NOMO-1 (cell line): ENCODE measurements at regions not wholly inside any gene's neighbourhood (a gene's known extent, or its start where the extent isn't known, plus 50 kb on each side); places are given as distances from the start of the nearest gene placed in this dataset.
A peak's percentile ranks its signal among the peaks of the same experiment; 100 is the strongest.

Experiments
- DNase-seq, 2 experiments: peaks; one replicate each; lab custom pipeline; 2025; ENCODE audit not compliant: unreplicated experiment in 2 of 2; lab: John Stamatoyannopoulos, UW

- peak; percentile 54 to 69 for DNase-seq
Observed at GRCh38 chr2:48249631-48250473, 64.6 kb upstream of the FOXN2 start.

GRCh38 chr2:48250474-48250844 is 64.0 kb upstream of the FOXN2 start:
- DNase-seq = no peak

GRCh38 chr2:48250943-48251342 is 63.5 kb upstream of the FOXN2 start:
- DNase-seq = peak; percentile 88 to 96

- DNase-seq = no peak
Observed at GRCh38 chr2:48251437-48252148, 62.9 kb upstream of the FOXN2 start.

DNA sequence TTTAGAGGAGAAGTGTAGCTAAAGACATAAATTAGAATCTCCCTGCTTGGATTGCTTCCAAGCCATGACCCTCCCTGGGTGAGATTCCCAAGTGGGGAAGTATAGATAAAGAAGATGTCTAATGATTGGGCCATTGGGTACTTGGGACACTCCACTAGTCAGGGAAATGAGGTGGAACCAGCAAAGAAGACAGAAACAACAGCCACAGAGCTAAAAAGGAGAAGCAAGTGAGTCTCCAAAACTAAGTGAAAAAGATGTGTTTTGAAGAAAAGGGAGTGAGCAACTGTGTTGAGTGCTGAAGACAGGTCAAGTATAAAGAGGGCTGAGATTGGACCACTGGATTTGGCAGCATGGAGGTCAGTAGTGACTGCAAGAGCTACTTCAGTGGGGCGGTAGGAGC is 61.2 kb upstream of the FOXN2 start:
- peak in 1 of 2 experiments; percentile 63 for DNase-seq

DNA sequence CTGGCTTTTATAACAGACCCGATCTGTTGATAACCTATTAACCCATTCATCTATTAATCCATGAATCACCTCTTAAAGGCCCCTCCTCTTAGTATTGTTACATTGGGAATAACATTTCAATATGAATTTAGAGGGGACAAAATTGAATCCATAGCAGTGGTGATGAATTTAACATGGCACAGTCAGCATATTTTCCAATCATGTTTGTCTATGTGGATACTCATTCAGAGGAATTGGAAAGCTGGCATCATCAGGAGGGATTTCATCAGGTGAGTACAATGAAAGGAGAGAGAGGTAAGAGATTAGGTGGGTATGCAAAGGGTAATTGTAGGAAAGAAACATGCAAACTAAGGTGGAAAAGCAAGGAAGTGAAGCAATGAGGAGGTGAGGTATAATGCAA is 59.6 kb upstream of the FOXN2 start:
- no peak for DNase-seq

DNA sequence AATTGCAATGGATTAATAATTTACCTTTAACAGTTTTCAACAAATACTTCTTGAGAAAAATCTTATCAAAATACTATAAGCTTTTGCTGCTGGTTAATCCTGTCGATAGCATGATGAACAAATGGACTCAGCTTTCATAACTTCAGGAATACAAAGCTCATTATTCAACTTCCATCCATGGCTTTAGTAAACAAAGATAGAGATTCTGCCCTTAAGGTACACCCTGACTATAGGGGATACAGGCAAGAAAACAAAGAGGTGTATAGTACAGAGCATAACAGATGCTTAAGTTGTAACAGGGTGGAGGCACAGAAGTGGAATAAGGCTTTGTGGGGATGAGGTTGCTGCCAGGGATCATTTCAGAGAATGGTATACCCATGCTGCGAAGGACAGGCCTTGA is 57.0 kb upstream of the FOXN2 start:
- DNase-seq = no peak

- peak; percentile 56 to 61 for DNase-seq
Observed at GRCh38 chr2:48258481-48259149, 55.9 kb upstream of the FOXN2 start.

- no peak for DNase-seq
Observed at GRCh38 chr2:48259811-48260210, 54.7 kb upstream of the FOXN2 start.

GRCh38 chr2:48264627-48265026 is 49.9 kb upstream of the FOXN2 start:
- DNase-seq = no peak
